ENCODE measurements at regions not wholly inside any gene's neighbourhood (a gene's known extent, or its start where the extent isn't known, plus 50 kb on each side); places are given as distances from the start of the nearest gene placed in this dataset.

GRCh38 chr5:34576891-34577666 is 79.0 kb upstream of the RAI14 start:
- no peaks in the 10 kb centered on the region for H3K27me3 ChIP-seq (ENCODE audit: control insufficient read depth in 2 of 2, insufficient read depth in 2 of 2, low read length in 2 of 2)
- H3K4me1 ChIP-seq (replicated peaks in 1 of 2; ENCODE audit: control insufficient read depth in 2 of 2, insufficient read depth in 2 of 2, low read length in 2 of 2), result 0 out of 5 replicates have a peak, but pooled peaks cover 0 to 10% of the 10 kb centered on the region in 2 experiments
- intact Hi-C loops (cut with micrococcal nuclease) (no loop called here), in situ Hi-C loops (cut with MboI) (no loop called here)
- H3K9ac ChIP-seq (ENCODE audit: insufficient read depth in 1 of 2, low read depth in 2 of 2, low read length in 2 of 2), result no peak overlapping the region
- peak; percentile 82 for ATAC-seq
- CTCF ChIA-PET (ENCODE audit: low intra/inter-chr PET ratio), result no interaction called here
- no peaks in the 10 kb centered on the region for H4K20me1 ChIP-seq (replicated peaks; ENCODE audit: control insufficient read depth, insufficient read depth, low read length)
- no peak overlapping the region for H3K27ac ChIP-seq (ENCODE audit: extremely low read depth, low read depth, low read length)
- no peaks in the 10 kb centered on the region for H3K36me3 ChIP-seq (ENCODE audit: control insufficient read depth, insufficient read depth, low read length)
- H3K9me3 ChIP-seq (replicated peaks; ENCODE audit: control insufficient read depth, insufficient read depth, low read depth, low read length), result no peaks in the 10 kb centered on the region; the same call in 1 of the 2 replicates
- H3K79me2 ChIP-seq (ENCODE audit: control insufficient read depth, insufficient read depth, low read length), result no peaks in the 10 kb centered on the region
- no TSS peak for BruUV-seq (replicated peaks)
- 26% methylated on average over 11 of the region's 11 CpGs for WGBS (ENCODE audit: insufficient coverage, low coverage, missing lambda C conversion rate)
- peak; percentile 56 for FAIRE-seq
- H3K4me2 ChIP-seq (ENCODE audit: insufficient read depth, low read length), result 0 out of 2 replicates have a peak overlapping the region, but pooled peaks have one; percentile 1
- no peaks in the 10 kb centered on the region for H3K9me1 ChIP-seq (ENCODE audit: control insufficient read depth, insufficient read depth, low read length)
- H2AFZ ChIP-seq (ENCODE audit: low read depth, low read length), result peak overlapping the region; percentile 66
- H3K4me3 ChIP-seq, result no peak overlapping the region
- DNase-seq (ENCODE audit: extremely low read depth in 1 of 4, low spot score in 3 of 4), result peak in 2 of 4 experiments; percentile 27 to 33
- POLR2A ChIA-PET, result interaction anchor here (0.5 to 2.2 kb wide), 6 partner anchors 10 to 657 kb away, joined by 3 to 11 read pairs (median 4); partner anchors contain the start of genes BRIX1 and RAD1
- TF ChIP-seq CCAR2 (IDR thresholded peaks at IDR 0.05; ENCODE audit: low read depth, low read length) (no peak), CAMTA2 (CRISPR knock-in tag; conservative IDR thresholded peaks at IDR 0.05) (no peak), POLR2G (IDR thresholded peaks at IDR 0.05; ENCODE audit: low read depth, low read length) (no peak), ELF1 (tag; IDR thresholded peaks at IDR 0.05) (no peak), MXD1 (CRISPR knock-in tag; IDR thresholded peaks at IDR 0.05; ENCODE audit: borderline replicate concordance, poor library complexity, severe bottlenecking) (no peak), TEAD4 (IDR thresholded peaks at IDR 0.05; ENCODE audit: low read length) (peak; percentile 67), TEAD4 (CRISPR knock-in tag; IDR thresholded peaks at IDR 0.05; ENCODE audit: borderline replicate concordance) (no peak), E2F6 (IDR thresholded peaks at IDR 0.05; ENCODE audit: borderline replicate concordance in 1 of 2, extremely low read depth in 1 of 2, insufficient read depth in 1 of 2, insufficient read length in 1 of 2, low read depth in 1 of 2, low read length in 1 of 2, poor library complexity in 1 of 2, severe bottlenecking in 1 of 2) (peak in 1 of 2 experiments; percentile 33), YY1 (IDR thresholded peaks at IDR 0.05; ENCODE audit: borderline replicate concordance in 1 of 3, control insufficient read depth in 1 of 3, extremely low read depth in 1 of 3, insufficient read depth in 3 of 3, insufficient read length in 1 of 3, insufficient replicate concordance in 2 of 3, low read depth in 1 of 3, low read length in 2 of 3) (peak; percentile 13 to 85 (median 53)), HMGXB4 (CRISPR knock-in tag; IDR thresholded peaks at IDR 0.05) (no peak), GATA2 (CRISPR knock-in tag; IDR thresholded peaks at IDR 0.05) (peak; percentile 45; the same call in 1 of the 2 replicates), FOS (IDR thresholded peaks at IDR 0.05; ENCODE audit: extremely low read depth, insufficient read length) (no peak), U2AF1 (optimal IDR thresholded peaks at IDR 0.05; ENCODE audit: low read depth, low read length) (no peak)
- TF ChIP-seq, protein P1, sequence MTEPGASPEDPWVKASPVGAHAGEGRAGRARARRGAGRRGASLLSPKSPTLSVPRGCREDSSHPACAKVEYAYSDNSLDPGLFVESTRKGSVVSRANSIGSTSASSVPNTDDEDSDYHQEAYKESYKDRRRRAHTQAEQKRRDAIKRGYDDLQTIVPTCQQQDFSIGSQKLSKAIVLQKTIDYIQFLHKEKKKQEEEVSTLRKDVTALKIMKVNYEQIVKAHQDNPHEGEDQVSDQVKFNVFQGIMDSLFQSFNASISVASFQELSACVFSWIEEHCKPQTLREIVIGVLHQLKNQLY (CRISPR knock-in tag; conservative IDR thresholded peaks at IDR 0.05), result no peak
- TF ChIP-seq, protein P2, sequence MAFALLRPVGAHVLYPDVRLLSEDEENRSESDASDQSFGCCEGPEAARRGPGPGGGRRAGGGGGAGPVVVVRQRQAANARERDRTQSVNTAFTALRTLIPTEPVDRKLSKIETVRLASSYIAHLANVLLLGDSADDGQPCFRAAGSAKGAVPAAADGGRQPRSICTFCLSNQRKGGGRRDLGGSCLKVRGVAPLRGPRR (CRISPR knock-in tag; IDR thresholded peaks at IDR 0.05), result no peak

All from K562 (cell line).